ENCODE measurements at regions not wholly inside any gene's neighbourhood (a gene's known extent, or its start where the extent isn't known, plus 50 kb on each side); places are given as distances from the start of the nearest gene placed in this dataset.

- TF ChIP-seq ZNF503 (CRISPR knock-in tag; IDR thresholded peaks at IDR 0.05) (no peak; the same call in 1 of the 2 replicates), SRSF9 (IDR thresholded peaks at IDR 0.05; ENCODE audit: borderline replicate concordance, insufficient read depth, low read depth, low read length, poor library complexity, severe bottlenecking) (no peak), CBX1 (IDR thresholded peaks at IDR 0.05; ENCODE audit: low read depth) (peak; percentile 47), SKI (IDR thresholded peaks at IDR 0.05; ENCODE audit: partially characterized antibody) (peak; percentile 24), ZNF20 (CRISPR knock-in tag; IDR thresholded peaks at IDR 0.05) (no peak), EP300 (IDR thresholded peaks at IDR 0.05; ENCODE audit: low read depth in 2 of 2, low read length in 2 of 2) (0 out of 4 replicates have a peak, but pooled peaks of 1 of the 2 experiments have one; percentile 29), EP300 (CRISPR knock-in tag; IDR thresholded peaks at IDR 0.05; ENCODE audit: borderline replicate concordance) (no peak), ZNF567 (CRISPR knock-in tag; IDR thresholded peaks at IDR 0.05; ENCODE audit: borderline replicate concordance) (peak; percentile 62; the same call in 1 of the 2 replicates), ZNF580 (CRISPR knock-in tag; IDR thresholded peaks at IDR 0.05; ENCODE audit: borderline replicate concordance, low read depth) (peak; percentile 96; the same call in 1 of the 2 replicates), ZNF589 (CRISPR knock-in tag; conservative IDR thresholded peaks at IDR 0.05) (no peak), ZNF275 (CRISPR knock-in tag; IDR thresholded peaks at IDR 0.05; ENCODE audit: borderline replicate concordance) (peak; percentile 74; the same call in 1 of the 2 replicates), GATAD2A (CRISPR knock-in tag; IDR thresholded peaks at IDR 0.05) (peak; percentile 88), PATZ1 (CRISPR knock-in tag; IDR thresholded peaks at IDR 0.05) (0 out of 2 replicates have a peak, but pooled peaks have one; percentile 24), KDM6A (CRISPR knock-in tag; IDR thresholded peaks at IDR 0.05; ENCODE audit: low read depth) (no peak), SCMH1 (CRISPR knock-in tag; IDR thresholded peaks at IDR 0.05; ENCODE audit: borderline replicate concordance) (no peak), HNF4A (CRISPR knock-in tag; IDR thresholded peaks at IDR 0.05) (0 out of 2 replicates have a peak, but pooled peaks have one; percentile 20), TFDP1 (CRISPR knock-in tag; IDR thresholded peaks at IDR 0.05; ENCODE audit: borderline replicate concordance) (peak; percentile 37; the same call in 1 of the 2 replicates), FOXK1 (CRISPR knock-in tag; IDR thresholded peaks at IDR 0.05; ENCODE audit: borderline replicate concordance, low read depth) (peak; percentile 51; the same call in 1 of the 2 replicates), NFYB (CRISPR knock-in tag; IDR thresholded peaks at IDR 0.05) (no peak), ZBTB8A (CRISPR knock-in tag; IDR thresholded peaks at IDR 0.05; ENCODE audit: borderline replicate concordance, low read depth) (no peak), SRSF1 (optimal IDR thresholded peaks at IDR 0.05; ENCODE audit: low read depth, low read length) (no peak), TOE1 (CRISPR knock-in tag; IDR thresholded peaks at IDR 0.05) (peak; percentile 82; the same call in 1 of the 2 replicates), ZNF205 (CRISPR knock-in tag; IDR thresholded peaks at IDR 0.05) (peak; percentile 82), RORA (CRISPR knock-in tag; IDR thresholded peaks at IDR 0.05) (no peak)
Observed at GRCh38 chr6:27592481-27593199, 119.7 kb upstream of the ZNF184 start (continued).

All from HepG2 (cell line).